Stimulated activated CD4-positive, alpha-beta T cell treated with anti-CD3 and anti-CD28 coated beads, Interleukin-1b, Interleukin-23, amount 100 ng/mL, for 4 hours (primary cell): ENCODE measurements at regions not wholly inside any gene's neighbourhood (a gene's known extent, or its start where the extent isn't known, plus 50 kb on each side); places are given as distances from the start of the nearest gene placed in this dataset.
"Not testable (repeated sequence)": the region's sequence is repeated elsewhere in the genome, so short reads cannot be mapped to it uniquely, and the experiment has no call there.

Experiments used
- DNase-seq, 2 donors: peaks; one replicate each; pipeline ENCODE4 v3.0.0-alpha.2; 2020; ENCODE audit warnings: low read depth in 2 of 2

DNA sequence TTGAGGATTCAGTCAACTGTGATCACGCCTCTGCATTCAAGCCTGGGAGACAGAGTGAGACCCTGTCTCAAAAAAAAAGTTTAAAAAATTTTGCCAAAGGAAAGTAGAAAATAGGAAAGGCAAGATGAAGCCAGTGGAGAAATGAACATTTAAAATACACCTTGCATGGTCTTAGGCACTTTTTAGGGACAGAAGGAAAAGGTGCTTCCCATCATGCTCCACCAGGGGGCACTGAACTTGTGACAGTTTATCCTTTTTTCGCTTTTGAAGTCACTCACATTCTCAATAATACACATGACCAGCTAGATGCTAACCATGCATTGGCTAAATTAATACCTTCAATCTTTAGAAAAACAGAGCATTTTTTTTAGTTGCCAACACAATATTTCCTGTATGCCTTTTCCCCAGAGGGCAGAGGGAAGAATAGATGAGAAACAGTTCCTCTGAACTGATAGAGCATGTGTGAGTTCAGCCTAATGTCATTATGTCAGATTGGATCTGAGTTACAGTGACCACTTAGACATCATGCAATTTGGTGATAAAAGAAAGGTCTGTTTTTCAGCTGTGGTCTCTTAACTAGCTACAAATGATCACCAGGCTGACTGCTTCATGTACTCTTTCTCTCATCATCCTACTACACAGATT is 221.8 kb upstream of the SSTR1 start:
- DNase-seq: peak; percentile 14 to 23

DNA sequence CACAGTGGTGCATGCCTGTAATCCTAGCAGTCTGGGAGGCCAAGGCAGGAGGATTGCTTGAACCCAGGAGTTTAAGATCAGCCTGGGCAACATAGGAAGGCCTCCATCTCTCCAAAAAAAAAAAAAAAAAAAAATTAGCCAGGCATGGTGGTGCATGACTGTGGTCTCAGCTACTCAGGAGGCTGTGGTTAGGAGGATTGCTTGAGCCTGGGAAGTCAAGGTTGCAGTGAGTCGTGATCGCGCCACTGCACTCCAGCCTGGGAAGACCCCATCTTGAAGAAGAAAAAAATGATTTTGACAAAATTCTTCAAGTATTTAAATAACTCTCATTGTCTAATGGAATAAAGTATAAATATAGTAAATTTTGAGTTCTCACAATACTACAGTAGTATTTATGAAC is 219.2 kb upstream of the SSTR1 start:
- no peak for DNase-seq

DNA sequence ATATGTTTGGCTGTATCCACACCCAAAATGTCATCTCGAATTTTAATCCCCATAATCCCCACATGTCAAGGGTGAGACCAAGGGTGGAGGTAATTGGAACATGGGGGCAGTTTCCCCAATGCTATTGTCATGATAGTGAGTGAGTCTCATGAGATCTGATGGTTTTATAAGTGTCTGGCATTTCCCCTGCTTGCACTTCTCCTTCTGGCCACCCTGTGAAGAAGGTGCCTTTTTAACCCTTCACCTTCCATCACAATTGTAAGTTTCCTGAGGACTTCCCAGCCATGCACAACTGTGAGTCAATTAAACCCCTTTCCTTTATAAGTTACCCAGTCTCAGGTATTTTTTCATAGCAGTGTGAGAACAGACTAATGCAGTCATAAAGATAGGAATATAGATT is 216.7 kb upstream of the SSTR1 start:
- no peak for DNase-seq

DNA sequence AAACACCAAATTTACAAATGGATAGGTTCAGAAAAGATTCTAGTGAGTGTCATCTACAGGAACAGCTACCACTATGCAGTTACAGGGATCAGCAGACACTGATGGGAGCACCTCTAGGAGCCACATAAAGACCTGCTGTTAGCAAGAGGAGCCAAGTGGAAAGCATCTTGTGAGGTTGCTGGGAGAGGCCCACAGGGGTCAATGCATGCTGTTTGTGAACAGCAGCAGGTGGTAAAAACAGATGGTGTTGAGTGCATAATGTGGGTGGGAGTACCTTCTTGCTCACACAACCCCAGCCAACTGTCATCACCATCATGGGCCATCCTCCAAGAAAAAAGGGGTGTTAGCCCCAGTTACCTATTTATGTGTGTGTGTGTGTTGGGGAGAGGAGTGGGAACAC is 215.2 kb upstream of the SSTR1 start:
- no peak for DNase-seq

DNA sequence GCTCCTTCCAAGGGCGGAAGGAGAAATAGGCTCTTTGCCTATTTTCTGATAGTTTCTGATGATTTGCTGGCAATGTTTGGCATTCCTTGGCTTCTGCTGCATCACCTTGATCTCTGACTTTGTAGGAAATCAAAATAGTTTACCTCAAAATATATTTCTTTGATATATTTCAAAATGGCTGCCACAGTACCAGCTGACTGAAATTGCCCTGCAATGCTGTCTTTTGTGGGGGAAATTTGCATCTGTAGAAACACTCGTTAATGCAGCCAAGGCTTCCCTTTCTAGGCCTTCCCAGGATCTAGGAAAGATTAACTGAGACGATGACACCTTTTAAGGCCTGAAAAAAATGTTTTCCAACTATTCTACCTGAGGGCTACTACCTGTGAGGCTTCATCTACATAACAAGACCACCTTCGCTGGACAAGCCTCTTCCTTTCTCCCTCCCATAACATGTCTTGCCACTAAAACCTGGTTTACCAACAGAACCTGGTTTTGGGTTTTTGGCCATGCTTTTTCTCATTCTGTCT is 212.8 kb upstream of the SSTR1 start:
- DNase-seq: no peak

DNA sequence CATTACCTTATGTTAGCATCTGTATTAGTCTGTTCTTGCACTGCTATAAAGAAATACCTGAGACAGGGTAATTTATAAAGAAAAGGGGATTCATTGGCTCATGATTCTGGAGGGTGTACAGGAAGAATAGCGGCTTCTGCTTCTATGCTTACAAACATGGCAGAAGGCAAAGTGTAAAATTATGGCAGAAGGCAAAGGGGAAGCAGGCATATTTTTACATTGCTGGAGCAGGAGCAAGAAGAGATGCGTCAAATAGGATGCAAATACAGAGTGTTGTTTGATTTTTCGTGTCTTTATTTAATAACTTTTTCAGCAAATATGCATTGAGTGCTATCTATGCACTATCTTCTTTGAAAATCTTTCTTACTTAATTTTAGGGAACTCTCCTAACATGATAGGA is 210.7 kb upstream of the SSTR1 start:
- no peak for DNase-seq

DNA sequence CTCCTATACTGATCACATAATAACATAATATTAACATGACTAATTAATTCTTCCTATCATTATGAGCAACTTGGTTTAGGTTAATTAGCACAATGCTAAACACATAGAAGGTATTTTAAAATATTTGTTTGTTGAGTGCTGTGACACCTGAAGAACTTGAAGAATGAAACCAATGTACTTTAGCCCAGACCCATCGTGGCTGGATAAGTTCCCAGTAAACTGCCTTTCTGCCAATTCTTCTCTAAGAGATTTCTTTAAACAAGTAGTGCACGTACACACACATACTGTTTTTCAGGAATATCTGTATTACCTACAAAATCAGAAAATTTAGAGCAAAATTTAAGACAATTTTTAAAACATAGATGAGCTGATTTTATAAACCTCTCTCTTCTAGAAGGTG is 207.4 kb upstream of the SSTR1 start:
- DNase-seq: no peak

DNA sequence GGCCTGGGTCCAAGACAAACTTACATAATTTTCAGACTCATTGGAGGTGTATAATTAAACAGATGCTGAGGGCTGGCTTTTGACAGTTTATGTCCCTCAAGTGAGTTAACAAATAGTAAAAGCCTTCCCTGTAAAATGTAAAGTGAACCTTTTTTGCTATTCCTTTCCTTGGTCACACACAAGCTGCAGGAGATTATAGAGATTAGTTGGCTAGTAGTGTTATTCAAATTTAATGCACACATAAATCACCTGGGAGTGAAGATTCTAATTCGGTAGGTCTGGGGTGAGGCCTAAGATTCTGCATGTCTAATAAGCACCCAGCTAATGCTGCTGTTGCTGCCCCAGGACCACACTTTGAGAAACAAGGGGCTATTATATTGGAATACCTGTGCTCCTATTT is 206.2 kb upstream of the SSTR1 start:
- no peak for DNase-seq

DNA sequence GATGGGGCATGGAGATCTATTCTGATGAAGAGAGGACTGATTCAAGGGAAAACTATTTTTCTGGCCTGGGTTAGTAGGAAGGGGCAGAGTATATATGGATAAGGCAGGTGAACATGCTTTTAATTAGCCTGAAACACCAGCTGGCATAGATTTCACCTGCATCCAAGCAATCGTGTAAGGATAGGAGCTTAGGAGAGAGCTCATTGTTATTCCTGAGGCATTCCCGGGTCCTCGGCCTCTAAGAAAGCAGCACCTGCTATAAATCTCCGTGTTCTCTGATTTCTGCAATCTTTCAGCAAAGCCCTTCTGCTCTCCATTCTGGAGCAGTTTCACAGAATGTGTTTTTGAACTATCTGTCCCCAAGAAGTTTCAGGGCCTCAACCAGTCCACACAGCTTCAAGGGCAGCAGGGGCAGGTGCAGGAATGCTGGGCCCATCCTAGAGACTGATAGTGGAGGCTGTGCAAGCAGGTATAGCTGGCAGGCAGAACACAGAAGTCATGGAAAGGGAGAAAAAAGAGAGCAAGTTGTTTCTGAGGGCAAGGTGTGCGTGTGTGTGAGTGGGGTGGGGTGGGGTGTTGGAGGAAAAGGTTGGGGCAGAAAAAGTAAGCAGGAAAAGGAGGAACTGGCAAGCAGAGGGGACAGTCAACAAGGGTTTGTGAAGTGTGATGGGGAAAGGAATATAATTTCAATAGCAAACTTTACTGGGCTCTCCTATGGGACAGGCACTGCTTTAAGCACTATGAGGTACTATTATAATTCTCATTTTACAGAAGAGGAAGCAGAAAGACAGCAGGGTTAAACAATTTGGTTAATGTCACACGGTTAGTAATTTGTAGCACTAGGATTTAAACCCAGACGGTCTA is 203.7 kb upstream of the SSTR1 start:
- DNase-seq: no peak

DNA sequence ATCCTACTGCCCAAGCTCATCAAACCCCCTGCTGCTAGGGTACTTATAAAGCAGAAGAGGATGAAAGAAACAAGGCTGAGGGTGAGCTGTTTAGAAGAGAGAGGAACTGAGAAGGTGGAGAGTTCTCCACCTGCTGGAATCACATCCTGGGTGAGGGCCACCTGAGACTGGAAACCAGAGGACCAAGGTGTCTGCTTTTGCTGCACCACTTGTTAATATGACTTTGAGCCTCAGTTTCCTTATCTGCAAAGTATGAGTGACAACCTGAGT is 203.2 kb upstream of the SSTR1 start:
- no peak for DNase-seq

DNA sequence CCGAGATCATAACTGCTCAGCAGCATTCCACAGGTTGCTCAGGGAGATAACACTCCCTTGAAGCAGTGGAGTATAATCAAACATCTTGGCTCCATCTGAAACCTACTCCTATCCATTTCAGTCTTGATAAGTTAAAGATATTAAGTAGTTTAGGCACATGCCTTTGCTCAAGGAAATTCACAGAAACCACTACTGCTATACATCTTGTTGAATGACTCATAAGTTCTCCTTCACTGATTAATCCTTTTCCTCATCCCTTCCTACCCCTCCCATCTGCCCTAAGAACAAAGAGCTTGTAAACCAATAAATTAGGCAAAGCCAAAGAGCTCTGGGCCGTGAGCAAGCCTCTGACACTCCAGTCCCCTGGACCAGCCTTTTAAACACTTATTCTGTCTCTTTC is 196.5 kb upstream of the SSTR1 start:
- DNase-seq: not testable (repeated sequence)

DNA sequence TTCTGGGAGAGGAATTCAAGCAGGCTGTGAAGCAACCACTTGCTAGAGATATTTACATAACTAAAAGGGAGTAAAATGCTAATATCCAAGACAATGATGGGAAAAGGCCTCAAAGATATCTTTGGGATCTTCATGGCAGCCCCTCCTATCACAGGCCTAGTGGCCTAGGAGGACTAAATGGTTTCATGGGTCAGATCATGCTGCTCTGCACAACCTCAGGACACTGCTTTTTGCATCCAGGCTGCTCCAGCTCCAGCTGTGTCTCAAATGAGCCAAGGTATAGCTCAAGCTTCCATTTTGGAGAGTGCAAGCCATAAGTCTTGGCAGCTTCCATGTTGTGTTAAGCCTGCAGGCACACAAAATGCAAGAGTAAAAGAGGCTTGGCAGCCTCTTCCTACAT is 195.6 kb upstream of the SSTR1 start:
- no peak for DNase-seq

DNA sequence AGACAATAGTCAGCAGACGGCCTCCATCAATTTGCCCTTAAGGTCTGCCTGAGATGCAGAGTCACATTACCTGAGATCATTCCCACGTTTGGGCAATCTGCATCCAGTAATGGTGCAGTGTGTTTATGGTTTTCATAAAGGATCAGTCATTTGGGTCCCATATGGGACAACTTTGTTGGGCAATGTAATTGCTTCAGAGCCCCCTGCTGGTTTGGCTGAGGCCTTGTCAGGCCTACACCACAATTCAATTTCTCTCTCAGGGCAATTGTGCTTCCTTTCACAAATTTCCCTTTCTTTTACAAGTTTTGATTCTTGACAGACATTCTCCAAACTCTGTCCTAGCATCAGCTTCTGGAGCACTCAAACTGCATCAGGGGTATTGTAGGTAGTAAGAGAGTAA is 191.2 kb upstream of the SSTR1 start:
- DNase-seq: no peak

DNA sequence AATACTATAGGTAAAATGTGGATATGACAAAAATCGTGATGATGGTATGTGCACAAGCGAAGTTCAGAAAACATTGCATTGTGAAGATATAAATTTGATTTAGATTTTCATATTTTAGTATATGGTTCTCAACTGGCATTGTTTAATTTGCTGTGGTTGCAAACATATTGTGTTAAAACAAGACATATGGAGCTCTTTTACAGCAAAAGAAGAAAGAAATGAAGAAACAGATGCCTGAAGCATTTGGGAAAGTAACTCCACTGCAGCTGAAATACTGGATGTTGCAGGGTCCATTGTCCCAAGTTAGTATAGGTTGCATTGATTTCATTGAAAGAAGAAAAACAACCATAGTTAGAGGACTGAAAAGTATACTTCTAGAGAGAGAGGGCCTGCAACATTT is 185.8 kb upstream of the SSTR1 start:
- no peak for DNase-seq

DNA sequence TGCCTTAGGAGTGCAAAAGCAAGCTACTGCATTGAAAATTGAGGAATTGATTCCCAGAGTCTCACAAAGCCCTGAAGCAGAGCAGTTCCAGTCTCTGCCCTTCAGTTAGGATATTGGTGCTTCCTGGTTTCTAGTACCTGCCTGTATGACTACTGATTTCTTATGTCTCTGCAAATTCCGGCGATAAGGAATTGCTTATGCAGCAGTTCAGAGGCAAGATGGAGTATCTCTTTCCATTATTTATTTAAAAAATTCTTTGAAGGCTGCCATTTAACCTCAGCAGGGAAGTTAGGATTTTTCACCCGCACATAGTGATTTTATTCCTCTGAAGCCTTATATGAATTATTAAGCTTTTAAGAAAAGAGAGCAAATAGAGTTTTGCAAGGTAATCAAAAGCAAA is 184.9 kb upstream of the SSTR1 start:
- DNase-seq: no peak

DNA sequence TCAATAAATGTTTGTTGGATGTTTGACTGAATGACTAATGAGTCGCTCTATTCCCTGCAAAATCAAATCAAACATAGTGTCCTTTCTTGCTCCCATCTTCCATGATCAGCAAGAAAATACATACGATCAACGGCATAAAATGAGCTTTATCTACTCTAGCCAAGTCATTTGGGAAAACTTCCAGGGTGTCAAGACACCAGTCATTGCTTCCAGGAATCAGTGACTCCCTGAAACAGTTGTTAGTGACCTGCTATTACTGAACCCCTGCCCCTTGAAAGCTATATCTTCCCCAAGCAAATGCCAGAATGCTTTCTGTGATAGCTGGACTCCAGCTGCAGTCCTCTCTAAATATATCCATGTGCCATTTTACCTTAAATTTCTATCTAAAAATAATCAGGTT is 169.5 kb upstream of the SSTR1 start:
- no peak for DNase-seq

DNA sequence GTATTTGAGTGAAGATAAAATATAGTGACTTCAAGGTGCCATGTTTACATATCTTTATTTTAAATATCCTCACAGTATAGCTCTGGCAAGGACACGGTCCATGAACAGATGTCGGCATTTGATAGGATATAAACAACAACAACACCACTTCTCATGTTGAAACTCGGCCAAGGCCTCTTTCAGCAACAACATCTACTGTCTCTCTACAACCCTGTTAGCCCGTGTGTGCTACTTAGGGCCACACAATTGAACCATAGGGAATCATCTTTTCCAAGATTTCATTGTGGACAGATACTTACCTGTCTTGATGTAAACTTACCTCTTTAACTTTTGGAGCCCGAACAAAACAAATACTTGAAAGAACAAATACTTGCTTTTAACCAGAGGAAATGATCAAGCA is 168.7 kb upstream of the SSTR1 start:
- no peak for DNase-seq

DNA sequence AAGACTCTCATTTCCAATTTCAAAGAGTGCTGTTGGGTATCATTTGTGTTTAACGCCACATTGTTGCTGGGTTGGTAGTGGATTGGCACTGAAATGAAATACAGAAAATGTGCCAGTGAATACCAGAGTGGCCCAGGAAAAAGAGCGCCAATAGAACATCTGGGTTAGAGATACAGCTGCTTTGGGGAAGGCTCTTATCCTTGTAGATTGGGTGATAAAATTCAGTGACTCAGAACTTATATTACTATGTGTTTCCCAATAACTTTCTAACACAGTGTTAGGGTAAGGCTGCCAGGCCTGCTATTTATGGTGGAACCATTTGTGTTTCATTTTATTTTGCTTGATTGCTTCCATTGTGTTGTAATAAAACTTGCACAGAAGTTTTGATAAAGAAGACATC is 168.2 kb upstream of the SSTR1 start:
- no peak for DNase-seq

DNA sequence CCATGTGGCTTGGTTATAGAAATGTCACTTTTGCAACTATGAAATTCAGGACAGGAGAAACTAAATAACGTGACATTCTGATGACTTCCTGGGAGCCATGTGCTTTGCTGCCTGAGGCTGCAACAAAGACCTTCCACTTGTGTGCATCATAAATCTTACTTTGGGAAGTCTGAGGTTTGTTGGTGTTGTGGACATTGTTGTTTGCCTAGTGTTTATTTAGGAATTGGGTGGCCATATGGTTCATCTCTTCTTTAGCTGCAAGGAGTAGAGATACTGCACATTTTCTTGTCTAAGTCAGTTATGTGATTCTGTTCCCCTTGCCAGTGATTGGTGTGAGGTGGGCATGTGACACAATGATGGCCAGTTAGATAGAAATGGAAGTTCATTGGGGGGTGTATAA is 167.3 kb upstream of the SSTR1 start:
- no peak for DNase-seq

DNA sequence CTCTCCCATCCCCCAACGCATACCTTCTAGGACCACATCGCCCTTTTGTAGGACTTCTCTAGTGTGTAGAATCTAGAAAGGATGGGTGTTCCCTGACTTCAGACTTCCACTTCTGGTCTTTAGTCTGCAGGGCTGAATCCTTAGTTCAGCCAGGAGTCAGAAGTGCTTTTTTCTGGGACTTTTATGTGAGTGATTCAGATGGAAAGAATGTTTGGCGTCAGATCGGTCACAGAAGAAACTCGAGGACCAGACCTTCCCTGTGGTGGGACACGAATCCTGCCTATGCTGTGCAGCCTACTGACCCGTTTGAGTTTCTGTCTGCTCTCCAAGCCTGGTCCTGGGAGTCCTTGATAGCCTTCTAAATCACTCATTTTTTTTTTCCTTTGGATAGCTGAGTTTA is 165.4 kb upstream of the SSTR1 start:
- DNase-seq: no peak

DNA sequence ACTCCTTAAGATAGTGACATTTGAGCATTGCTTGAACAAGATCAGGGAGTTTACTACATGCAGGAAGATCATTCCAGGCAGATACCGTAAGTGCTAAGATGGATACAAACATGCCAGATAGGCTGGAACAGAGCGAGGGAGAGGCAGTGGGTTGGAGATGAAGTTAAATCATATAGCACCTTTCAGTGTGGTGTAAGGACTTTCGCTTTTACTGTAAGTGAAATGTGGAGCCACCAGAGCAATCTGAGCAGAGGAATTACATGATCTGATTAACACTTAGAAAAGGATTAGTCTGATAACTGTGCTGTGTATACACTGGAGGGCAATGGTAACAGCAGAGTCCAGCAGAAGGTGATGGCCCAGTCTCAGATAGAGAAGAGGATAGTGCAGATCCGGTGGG is 163.0 kb upstream of the SSTR1 start:
- no peak for DNase-seq

DNA sequence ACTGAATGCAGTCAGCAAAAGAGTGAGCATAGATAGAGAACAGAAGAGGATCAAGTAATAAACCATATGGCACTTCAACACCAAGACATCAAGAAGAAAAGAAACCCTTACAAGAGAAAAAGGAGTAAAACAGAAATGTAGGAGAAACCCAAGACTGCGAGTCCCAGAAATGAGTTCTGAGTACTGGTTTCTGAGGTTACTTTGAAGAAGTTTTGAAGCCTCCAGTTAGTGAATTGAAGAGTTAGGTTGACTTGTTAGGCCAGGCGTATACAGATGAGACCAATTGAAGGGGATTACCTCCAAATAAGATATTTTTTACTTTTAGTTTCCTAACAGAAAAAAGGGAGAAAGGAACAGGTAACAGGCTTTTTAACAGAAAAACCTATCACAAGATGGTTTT is 162.2 kb upstream of the SSTR1 start:
- DNase-seq: no peak

DNA sequence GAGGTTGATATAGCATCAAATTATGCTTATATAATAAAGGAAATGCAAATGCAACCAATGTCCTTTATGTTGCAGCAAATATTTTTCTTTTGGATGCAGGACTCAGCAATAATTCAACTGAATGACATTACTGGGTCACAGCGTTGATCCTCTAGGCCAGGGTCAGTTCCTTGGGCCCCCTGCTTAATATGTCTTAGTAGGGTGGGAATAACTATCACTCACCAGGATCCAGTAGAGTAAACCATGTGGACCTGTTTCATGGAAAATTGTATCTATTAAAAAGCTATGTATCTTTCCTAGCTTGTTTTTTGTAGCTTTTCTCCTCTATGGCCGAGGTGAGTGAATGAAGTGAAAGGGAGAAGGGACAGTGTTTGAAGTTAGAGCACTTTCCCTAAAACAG is 161.5 kb upstream of the SSTR1 start:
- no peak for DNase-seq
